OCI-M1 (cell line): ENCODE measurements at regions not wholly inside any gene's neighbourhood (a gene's known extent, or its start where the extent isn't known, plus 50 kb on each side); places are given as distances from the start of the nearest gene placed in this dataset.
A peak's percentile ranks its signal among the peaks of the same experiment; 100 is the strongest.

Source experiments
- DNase-seq: peaks from one replicate; lab custom pipeline; 2025; lab: John Stamatoyannopoulos, UW

DNA sequence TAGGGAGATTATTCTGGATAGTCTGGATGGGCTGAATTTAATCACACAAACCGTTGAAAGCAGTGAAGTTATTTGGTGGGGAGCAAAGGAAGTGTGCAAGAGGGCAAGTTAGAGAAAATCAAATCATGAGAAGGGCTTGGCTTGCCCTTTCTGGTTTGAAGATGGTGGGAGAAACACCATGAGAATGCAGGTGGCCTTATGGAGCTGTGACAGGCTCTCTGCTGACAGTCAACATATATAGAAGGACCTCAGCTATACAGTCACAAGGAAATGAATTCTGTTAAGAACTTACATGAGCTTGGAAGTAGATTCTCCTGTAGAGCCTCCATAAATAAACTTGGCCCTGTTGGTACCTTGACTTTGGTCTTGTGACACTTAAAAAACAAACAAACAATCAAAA, 72.3 kb downstream of the GMNC start:
- DNase-seq: no peak

DNA sequence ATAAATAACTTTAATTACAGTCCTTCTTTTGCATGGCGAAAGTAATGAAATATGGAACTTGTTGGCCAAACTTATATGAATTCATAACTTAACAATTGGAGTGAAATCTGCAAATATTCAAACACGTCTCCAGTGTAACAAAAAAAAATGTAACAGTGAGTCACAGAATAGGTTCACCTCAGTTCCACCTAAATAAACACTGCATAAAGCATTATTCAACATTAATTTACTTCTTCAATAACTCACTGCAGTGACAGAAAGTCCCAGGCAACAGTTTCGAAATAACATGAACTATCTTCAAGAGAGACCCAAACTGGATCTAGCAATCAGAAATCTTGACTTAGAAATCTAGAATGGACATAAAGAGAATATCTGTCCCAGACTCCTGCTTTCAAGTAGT, 75.6 kb downstream of the GMNC start:
- no peak for DNase-seq

DNA sequence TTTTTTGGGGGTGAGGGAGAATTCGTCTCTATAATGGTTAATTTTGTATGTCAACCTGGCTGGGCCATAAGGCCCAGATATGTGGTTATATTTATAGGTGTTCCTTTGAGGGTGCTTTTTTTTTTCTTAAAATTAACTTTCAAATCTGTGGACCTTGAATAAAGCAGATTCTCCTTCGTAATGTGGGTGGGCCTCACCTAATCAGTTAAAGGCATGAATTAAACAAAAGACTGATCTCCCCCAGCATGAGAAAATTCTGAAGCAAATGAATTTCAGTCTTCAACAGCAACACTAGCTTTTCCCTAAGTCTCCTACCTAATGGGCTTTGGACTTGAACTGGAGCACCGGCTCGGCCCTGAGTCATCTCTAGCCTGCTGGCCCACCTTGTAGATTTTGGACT, 77.4 kb downstream of the GMNC start:
- no peak for DNase-seq

DNA sequence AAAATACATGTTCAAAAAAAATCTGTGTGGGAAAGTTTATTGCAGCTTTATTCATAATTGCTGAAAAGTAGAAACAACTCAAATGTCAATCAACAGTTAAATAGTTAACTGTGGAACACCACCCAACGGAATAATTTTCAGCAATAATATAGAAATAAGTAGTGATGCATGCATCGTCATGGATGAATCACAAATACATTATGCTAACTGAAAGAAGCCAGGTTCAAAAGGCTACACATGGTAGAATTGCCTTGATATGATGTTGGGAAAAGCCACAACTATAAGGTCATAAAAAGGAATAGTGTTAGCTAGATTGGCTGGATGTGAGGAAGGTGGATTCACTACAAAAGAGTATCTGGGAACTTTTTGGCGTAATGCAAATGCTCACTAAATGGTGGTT, 82.0 kb downstream of the GMNC start:
- no peak for DNase-seq

DNA sequence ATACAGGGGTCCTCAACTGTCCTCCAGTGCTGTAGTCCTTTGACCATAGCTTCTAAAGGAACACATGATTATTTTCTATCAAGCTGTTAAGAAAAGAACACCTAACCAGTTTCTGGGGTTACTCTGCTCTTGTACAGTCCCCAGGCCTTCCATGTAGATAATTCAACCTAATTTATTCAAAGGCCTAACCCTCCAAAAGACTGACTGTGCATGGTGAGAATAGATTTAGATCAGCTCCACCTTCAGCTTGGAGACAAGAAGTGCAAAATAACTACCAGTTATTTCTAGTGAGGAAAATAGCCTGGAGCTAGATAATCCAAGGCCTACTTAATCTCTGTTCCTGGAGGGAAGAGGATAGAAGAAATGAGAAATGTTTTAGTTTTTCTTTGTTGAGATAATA, 87.9 kb downstream of the GMNC start:
- DNase-seq: no peak

DNA sequence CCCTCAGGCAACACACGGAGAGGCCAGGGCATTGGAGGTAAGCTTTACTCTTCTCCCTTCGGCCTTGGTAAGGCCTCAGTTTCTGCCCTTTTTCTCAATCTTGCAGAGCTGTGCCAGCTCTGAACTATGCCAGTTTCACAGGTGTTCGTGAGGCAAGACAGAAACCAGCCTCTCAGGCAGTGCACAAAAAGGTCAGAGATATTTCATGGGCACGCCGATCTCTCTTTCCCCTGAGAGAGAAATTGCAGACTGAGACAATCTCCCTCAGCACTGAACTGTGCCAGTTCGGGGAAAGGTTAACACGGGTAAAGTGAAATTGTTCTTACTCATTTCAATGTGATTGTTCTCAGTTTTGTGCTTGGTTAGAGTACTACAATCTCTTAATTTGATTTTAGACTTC, 88.5 kb downstream of the GMNC start:
- no peak for DNase-seq

DNA sequence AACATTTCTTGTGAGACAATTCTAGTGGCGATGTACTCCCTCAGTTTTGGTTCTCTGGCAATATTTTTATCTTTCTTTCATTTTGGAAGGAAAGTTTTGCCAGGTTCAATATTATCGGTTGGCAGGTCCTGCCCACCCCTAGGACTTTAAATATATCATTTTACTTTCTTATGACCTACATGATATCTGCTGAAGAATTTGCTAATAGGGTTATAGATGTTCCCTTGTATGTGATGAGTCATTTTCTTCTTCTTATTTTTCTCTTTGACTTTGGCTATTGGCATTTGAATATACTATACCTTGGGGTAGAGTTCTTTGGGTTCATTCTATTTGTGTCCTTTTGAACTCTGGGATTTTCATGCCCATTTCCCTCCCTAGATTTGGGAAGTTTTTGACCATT, 89.7 kb downstream of the GMNC start:
- no peak for DNase-seq

DNA sequence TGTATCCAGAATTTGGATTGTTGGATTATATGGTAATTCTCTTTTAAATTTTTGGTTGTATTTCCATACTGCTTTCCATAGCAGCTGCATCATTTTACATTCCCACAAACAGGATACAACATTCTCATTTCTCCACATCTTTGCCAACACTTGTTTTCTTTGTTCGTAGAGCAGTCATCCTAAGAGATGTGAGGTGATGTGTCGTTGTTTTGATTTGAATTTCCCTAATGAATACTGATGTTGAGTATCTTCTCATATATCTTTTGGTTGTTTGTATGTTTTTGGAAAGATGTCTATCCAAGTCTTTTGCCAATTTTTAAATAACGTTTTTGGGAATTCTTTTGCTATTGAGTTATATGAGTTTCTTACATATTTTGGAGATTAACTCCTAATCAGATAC, 93.6 kb downstream of the GMNC start:
- DNase-seq: no peak

DNA sequence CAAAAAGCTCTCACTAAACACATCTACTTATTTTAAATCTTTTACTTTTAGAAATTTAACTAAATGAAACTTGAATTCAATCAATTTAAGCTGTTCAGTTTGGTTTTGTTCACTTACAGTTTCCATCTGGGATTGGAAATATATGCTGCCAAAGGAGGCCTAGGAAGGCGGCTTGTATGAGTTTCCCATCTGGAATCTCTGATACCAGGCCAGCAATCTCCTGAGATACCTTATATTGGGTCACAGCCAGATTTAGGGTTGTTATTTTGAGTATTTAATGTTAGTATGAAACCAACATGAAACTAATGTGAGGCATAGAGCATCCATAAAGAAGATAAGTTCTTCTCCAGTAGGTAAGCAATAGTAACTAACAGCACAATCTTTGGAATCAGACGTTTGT, 94.6 kb downstream of the GMNC start:
- DNase-seq: no peak

DNA sequence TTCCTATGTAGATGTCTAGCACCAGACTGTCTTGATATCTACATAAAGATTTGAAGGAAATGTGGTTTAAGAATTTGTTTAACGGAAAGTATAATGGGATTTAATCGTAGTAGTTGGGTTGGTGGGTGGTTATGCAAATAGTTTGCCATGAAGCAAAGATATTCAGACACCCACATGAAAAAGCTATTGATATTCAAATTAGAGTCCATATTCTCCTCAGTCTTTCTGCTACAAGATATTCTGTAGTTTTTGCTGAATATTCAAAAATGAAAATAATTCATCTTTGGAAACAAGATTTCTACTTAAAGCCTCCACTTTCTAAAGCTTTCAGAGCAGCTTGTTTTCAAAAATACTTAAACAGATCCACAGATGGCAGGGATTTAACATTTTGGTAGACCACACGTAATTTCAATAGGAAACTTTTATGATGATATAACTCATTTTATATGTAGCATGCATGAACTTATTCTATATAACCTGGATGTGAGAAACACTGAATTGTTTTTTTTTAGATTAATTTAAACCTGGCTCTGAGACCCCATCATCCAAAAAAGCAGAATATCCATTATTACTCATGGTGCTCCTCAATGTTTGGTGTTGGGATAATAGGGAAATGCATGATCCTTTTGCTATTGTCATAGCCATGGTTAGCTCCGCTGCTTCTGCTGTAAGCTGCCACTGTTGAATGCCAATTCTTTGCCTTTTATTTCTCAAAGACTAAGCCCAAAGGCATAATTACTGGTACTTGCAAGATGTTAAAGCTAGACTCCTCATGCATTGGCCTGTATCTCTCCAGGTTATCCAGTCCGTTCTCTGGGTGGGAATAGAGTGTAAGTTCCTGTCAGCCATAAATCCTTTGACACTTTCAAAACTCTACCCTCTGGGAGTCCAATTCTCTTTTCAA, 98.0 kb downstream of the GMNC start:
- DNase-seq: no peak

DNA sequence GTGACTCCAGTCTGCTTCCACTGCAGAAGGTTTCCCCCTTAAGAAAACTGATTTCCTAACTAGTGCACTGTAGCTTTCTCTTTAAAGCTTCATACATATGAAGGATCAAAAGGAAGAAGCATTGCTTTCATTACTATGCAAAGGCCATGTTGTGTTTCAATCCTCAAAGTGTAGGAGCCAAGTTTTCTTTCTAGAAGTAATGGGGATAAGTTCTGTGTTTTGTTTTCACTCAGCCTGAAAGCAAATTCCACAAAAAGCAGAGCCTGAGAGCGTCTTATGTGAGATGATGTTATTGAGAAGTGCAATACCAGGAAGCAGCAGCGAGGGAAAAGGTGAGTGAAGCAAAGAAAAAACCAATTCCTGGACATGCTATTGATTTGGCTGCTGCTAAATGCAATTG, 99.7 kb downstream of the GMNC start:
- DNase-seq: no peak

DNA sequence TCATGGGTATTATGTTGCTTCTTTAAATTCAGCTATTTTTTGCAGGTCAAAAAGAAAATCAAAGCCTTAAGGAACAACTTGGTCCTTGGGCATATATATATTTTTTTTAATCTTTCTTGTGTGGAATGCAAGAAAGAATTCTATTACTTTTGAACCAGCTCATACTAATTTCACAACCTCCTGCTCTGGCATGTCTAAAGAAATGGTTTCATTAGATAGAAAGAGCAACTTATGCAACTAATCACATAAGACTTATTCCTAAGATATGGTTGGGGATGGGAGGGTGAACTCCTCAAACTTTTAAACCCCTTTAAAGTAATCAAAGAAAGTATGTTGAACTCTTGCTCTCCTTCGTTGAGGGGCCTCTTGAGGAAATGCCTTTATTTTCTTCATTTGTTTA, 114.9 kb downstream of the GMNC start:
- no peak for DNase-seq

DNA sequence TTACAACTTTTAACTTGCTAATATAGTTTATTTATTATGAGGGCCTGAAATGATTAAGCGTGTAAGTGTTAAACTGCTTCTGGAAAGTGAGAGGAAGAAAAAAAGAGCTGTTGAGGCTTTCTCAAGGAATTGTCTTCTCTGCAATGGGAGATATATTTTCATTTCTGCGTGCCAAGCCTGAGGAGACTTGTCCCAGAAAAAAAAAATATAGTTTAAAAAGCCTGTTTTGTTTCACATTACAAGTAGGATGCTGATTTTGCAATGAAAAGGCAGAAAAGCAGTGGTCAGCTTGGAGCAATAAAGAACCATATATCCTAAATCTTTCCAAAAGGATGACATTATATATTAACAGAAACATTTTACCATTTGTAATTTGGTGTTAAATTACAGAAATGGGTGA, 115.5 kb downstream of the GMNC start:
- no peak for DNase-seq

DNA sequence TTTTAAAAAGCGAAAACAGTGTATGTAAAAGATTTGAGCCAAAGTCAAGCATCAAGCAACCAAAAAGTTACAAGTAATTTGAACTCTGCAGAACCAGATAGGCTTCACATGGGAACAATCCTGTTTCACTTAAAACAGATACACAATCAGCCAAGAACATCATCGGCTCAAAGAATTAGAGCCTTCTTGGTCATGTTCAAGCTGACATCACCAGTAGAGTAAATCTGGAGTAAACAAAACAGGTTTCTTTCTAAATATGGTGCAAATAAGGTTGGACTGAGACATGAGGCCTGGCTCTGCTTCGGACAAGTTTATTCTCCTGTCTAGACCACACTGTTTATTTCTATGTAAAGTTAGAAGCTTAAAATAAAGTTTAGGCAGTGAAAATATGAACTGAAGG, 116.0 kb downstream of the GMNC start:
- DNase-seq: no peak

DNA sequence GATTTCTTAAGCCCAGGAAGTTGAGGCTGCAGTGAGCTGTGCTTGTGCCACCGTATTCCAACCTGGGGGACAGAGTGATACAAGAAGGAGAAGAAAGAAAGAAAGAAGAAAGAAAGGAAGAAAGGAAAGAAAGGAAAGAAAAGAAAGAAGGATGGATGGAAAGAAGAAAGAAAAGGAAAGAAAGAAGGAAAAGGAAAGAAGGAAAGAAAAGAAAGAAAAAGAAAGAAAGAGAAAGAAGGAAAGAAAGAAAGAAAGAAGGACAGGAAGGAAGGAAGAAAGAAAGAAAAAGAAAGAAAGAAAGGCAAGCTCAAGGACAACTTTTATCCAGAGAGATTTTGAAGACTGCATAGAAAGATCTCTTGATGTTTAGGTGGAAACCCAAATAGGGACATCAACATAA, 120.7 kb downstream of the GMNC start:
- DNase-seq: no peak

DNA sequence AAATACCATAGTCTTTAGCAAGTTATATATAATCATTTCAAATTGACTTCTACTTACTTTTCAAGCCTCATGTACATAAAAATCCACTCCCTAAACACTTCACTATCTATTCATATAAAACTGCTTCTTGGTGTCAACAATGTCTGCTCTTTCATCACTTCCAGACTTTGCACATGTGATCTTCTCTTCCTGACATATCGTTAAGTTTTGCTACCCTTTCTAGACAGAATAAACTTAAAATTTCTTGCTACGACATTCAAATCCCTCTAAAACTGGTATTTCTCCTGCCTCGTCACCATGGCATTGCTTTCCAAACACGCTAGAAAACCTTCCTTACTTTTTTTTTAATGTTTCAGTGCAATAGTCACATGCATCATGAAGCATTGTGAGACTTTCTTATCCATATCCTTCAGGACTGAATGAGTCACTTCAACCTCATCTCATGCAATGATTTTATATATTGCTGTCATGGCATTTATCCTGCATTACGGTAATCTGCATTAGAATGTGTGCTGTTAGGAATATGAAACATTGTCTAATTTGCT, 122.8 kb downstream of the GMNC start:
- DNase-seq: peak; percentile 48

DNA sequence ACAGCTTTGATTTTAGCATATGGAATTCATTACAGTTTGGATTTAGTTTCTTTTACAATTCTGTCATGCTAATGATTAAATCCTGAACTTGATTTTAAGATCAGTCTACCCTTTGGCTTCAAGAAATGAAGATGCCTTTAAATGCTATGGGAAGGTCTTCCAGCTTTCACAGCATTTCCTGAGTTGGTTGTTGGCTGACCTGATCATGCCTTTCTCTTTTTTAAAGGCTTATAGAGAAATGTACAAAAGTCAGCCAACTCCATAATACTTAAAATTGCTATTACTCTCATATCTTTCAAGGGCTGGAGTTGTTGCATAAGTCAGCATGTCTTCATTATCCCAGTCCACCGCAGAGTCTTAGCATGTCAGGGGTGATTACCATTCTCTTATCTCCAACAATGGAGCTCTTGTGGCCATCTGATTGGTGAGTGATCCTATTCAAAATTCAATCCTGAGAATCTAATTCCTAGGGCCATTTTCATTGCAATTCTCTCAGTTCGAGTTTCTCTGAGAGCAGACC, 123.8 kb downstream of the GMNC start:
- peak; percentile 52 for DNase-seq

DNA sequence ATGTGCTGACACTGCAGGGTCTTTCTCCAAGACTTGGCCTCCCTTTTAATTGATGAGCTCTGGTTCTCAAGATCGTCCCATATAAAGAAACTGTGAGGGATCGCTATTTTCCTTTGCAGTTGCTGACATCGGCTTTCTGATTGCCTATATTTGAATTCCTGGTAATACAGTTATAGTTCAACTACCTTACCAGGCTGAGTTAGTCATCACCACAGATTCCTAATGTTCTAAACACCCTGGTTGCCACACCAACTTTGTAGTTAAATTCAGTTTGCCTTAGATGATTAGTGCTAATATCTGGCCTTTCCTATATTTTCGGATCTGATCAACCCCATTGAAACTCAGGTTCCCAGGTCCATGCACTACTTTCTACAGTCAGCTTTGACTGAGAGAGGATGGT, 125.0 kb downstream of the GMNC start:
- no peak for DNase-seq

DNA sequence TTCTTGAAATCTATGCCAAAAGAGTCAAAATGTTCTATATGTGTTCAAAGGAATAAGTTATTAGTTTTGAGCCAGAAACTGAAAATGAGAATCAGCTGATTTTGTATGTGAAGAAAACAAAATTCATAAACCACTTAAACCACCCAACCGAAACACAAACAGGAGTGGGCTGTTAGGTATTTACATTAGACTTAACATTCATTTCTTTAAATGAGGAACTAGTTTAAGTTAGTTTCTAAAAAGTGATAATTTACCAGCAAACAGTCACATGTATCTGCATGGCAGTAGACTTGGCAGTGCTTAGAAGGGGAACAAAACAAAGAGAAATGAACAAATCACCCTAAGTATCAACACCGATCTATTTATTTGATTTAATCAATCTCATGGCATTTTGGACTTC, 128.0 kb downstream of the GMNC start:
- no peak for DNase-seq

DNA sequence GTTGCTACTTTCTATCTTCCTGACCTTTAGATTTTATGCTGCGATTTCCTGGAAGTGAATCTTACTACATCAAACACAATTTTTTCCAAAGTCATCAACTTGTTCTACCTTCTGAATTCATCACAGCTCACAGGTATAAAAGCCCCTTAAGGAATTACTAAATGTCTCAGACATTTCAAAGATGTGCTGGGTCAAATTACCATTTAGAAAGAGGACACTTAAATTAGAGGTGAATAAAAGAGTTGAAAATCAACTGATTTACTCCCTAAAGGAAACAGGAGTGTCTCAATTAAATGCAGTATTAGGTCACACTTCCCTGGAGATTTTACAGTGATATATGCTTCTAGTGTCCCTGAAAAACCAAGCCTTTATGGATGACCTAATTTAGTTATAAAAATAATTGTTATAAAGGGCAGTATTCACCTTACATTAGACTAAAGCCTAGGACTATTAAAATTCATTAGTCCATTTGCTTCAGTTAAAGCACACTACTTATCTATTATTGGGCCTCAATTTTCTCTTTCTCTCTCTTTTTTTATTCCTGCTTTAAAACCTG, 128.8 kb downstream of the GMNC start:
- no peak for DNase-seq

DNA sequence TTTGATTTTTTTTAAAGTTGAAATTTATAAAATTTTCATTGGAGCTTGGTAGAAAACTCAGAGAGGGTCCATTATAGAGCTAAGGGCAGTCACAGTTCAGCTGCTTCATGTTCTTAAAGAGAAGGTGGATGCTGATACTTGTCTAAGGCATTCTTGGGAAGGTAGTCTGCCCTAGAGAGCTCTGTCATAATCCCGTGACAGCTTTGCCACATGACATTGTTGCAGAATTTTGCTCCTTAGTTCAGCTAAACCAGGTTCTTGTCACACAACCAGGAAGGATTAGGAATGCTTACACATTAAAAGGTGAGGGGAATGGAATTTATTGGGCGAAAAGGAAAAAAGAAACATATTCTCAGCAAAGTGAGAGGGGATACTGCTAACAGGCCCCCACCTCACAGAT, 130.9 kb downstream of the GMNC start:
- no peak for DNase-seq

DNA sequence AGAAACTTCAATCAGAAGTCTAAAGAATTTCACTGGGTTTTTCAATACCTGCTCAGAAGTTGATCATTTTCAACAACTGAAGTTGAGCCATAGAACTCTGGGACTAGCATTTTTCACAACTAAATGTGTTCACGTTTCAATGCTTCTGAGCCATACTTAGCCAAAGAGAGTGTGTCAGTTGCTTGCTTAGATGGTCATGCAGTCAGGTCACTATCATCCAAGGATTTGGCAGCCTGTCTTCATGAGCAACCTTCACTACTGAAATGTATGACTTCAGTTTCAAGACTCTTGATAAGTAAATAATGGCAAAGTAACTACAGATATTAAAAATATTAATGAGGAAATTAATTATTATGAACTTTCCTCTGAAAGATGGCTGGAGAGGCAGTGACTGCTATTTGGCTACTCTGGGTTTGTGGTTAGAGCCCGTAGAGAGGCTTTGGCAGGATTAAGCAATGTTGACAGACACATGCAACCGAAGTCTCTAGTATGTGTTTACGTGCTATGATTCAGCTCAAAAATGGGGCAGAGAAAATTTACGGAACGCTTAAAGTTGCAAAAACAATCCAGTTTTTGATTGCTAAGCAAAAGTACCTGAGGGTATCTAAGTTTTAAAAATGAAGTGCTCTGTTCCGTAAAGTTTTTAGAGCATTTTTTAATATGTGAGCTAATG, 133.8 kb downstream of the GMNC start:
- DNase-seq: peak; percentile 30
